ENCODE measurements at regions not wholly inside any gene's neighbourhood (a gene's known extent, or its start where the extent isn't known, plus 50 kb on each side); places are given as distances from the start of the nearest gene placed in this dataset.

DNA sequence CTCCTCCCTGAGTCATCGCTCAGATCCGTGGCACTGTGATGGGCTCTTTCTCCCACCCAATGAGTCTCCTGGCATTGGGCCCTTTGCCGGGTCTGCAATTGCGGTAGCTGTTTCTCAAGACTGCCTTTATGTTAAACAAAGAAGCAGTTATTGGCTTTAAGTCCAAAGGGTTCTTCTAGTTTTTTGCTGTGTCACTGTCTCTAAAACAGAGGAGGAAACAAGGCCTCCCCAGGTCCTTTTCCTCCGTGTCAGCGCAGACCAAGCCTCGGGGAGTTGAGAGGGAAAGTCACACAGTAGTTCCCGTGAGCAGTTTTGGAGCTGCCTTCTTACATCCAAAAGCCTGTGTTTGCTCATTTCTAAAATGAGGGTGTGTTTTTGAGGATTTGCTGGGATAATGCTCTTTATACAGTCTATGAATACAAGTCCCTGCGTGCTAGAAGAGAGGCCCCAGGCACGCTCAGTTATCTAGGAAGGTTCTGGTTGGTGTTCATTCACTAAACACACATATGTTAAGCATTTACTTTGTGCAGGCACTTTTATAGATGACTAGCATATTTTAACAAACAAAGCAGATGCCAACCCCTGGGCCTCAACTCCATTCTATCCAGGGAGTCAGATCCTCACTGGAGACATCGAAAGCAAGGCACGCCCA lies 126.0 kb upstream of the PZP start:
- TF ChIP-seq CTCF (conservative IDR thresholded peaks at IDR 0.05) (no peak), EZH2 (IDR thresholded peaks at IDR 0.05; ENCODE audit: low read depth) (no peak)
